Mesothelial cell of epicardium (in vitro differentiated cells): ENCODE measurements at regions not wholly inside any gene's neighbourhood (a gene's known extent, or its start where the extent isn't known, plus 50 kb on each side); places are given as distances from the start of the nearest gene placed in this dataset.
"Not testable (repeated sequence)": the region's sequence is repeated elsewhere in the genome, so short reads cannot be mapped to it uniquely, and the experiment has no call there.

ENCODE experiments used
- DNase-seq, 2 experiments: peaks; one replicate each; pipeline ENCODE4 v3.0.0; 2021; ENCODE audit warnings: low spot score in 2 of 2; ENCODE audit not compliant: unreplicated experiment in 2 of 2
- H3K27ac Mint-ChIP-seq: 2 replicates; pipeline ENCODE4 v1.8.0; 2021; ENCODE audit warnings: mixed read lengths
- H3K27me3 Mint-ChIP-seq: 2 replicates; pipeline ENCODE4 v1.8.0; 2021; ENCODE audit warnings: low read depth, mixed read lengths
- H3K36me3 Mint-ChIP-seq: 2 replicates; pipeline ENCODE4 v1.8.0; 2021; ENCODE audit warnings: mixed read lengths
- H3K4me1 Mint-ChIP-seq: 2 replicates; pipeline ENCODE4 v1.8.0; 2021; ENCODE audit warnings: mixed read lengths
- H3K4me3 Mint-ChIP-seq: 2 replicates; pipeline ENCODE4 v1.8.0; 2021; ENCODE audit warnings: mild to moderate bottlenecking, moderate library complexity, mixed read lengths
- H3K9me3 Mint-ChIP-seq: 2 replicates; pipeline ENCODE4 v1.8.0; 2021; ENCODE audit warnings: mixed read lengths
- TF ChIP-seq, protein P1 (sequence below): fragments of 200-600 bp; sonication (generic); IDR thresholded peaks from one replicate; pipeline ENCODE4 v1.5.0; 2021; ENCODE audit warnings: antibody characterized with exemption; ENCODE audit not compliant: unreplicated experiment

DNA sequence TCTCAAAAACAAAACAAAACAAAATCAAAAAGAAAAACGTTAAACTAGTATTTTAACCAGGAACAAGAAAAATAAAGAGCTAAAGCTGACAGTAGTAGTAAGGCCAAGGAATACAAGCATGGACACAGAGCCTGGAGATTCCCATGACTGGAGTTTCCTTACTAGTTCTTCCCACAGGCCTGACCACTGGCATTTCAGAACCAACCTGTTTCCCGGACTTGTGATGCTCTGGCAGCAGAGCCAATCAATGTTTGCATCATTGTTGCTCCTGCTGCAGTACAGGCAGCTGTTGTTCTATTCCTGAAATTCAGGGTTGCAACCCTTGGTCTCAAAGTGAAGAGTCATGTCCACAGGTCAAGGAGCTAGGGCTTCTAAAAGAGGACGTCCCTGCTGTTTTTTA lies 111.3 kb upstream of the WARS2 start:
- no peak for DNase-seq
- no peak overlapping the region for H3K27ac Mint-ChIP-seq
- no peaks in the 10 kb centered on the region for H3K27me3 Mint-ChIP-seq
- no peaks in the 10 kb centered on the region for H3K36me3 Mint-ChIP-seq
- no peak overlapping the region for H3K4me3 Mint-ChIP-seq
- H3K9me3 Mint-ChIP-seq: peaks cover 3% of the 10 kb centered on the region
- TF ChIP-seq, protein P1, sequence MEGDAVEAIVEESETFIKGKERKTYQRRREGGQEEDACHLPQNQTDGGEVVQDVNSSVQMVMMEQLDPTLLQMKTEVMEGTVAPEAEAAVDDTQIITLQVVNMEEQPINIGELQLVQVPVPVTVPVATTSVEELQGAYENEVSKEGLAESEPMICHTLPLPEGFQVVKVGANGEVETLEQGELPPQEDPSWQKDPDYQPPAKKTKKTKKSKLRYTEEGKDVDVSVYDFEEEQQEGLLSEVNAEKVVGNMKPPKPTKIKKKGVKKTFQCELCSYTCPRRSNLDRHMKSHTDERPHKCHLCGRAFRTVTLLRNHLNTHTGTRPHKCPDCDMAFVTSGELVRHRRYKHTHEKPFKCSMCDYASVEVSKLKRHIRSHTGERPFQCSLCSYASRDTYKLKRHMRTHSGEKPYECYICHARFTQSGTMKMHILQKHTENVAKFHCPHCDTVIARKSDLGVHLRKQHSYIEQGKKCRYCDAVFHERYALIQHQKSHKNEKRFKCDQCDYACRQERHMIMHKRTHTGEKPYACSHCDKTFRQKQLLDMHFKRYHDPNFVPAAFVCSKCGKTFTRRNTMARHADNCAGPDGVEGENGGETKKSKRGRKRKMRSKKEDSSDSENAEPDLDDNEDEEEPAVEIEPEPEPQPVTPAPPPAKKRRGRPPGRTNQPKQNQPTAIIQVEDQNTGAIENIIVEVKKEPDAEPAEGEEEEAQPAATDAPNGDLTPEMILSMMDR: no peak
- H3K4me1 Mint-ChIP-seq: no peaks in the 10 kb centered on the region

- Mint-ChIP-seq H3K4me1 (no peaks in the 10 kb centered on the region), H3K27me3 (no peaks in the 10 kb centered on the region), H3K4me3 (no peak overlapping the region), H3K27ac (no peak overlapping the region), H3K9me3 (peaks cover 7% of the 10 kb centered on the region), H3K36me3 (peaks cover 2% of the 10 kb centered on the region)
- TF ChIP-seq, protein P1: no peak
- no peak for DNase-seq
These were observed 112.9 kb upstream of the WARS2 start for GRCh38 chr1:119253366-119253765.

GRCh38 chr1:119254067-119254720 lies 113.7 kb upstream of the WARS2 start:
- Mint-ChIP-seq H3K27me3 (no peaks in the 10 kb centered on the region), H3K9me3 (peaks cover 11% of the 10 kb centered on the region), H3K36me3 (peaks cover 2% of the 10 kb centered on the region), H3K4me1 (no peaks in the 10 kb centered on the region), H3K4me3 (no peak overlapping the region), H3K27ac (no peak overlapping the region)
- no peak for DNase-seq
- TF ChIP-seq, protein P1: no peak

GRCh38 chr1:119256089-119256488 lies 112.5 kb upstream of the HAO2 start:
- not testable (repeated sequence) for H3K27me3 Mint-ChIP-seq, DNase-seq, H3K36me3 Mint-ChIP-seq, H3K4me1 Mint-ChIP-seq, H3K27ac Mint-ChIP-seq, H3K4me3 Mint-ChIP-seq
- H3K9me3 Mint-ChIP-seq: peaks cover 10% of the 10 kb centered on the region

DNA sequence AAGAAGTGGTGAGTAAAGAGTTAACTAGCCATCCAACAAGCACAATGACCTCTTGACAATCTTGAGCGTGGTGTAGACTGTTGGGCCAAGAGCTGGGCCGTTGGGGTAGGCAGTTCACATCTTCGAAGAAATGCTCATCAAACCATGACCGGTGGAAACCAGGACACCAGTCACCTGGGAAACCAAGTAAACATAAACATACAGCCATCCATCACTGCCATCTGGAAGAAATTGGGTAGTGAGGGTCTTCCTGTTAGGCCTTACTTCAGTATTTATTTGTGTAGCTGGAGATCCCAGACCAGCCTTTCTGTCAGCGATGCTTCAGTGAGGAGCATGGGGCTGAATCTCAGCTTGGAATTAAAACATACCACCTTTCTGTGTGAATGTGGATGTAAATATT lies 108.1 kb upstream of the HAO2 start:
- Mint-ChIP-seq H3K27me3 (no peaks in the 10 kb centered on the region), H3K4me1 (no peaks in the 10 kb centered on the region), H3K4me3 (no peak overlapping the region), H3K36me3 (peaks cover 2% of the 10 kb centered on the region), H3K9me3 (peaks cover 10% of the 10 kb centered on the region), H3K27ac (no peak overlapping the region)
- TF ChIP-seq, protein P1: no peak
- DNase-seq: no peak

DNA sequence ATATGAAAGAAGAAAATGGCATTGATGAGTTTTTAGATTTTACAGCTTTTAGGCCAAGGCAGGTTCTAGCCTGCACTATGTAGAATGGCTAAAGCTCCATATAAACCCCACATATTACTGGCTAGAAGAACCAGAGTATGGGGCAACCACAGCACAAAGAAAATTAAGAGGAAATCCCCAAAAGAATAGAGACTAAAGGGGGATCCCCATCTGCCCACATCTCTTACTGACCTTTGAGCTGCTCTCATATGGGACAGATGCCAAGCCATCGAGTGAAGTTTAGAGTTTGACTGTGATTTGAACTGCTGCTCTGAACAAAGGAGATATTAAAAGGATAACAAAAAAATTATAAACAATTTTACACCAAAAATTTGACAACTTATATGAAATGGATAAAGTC lies 102.2 kb upstream of the HAO2 start:
- TF ChIP-seq, protein P1: no peak
- peaks cover 5% of the 10 kb centered on the region for H3K4me1 Mint-ChIP-seq
- H3K9me3 Mint-ChIP-seq: peaks cover 9% of the 10 kb centered on the region
- H3K4me3 Mint-ChIP-seq: no peak overlapping the region
- H3K27ac Mint-ChIP-seq: no peak overlapping the region
- no peaks in the 10 kb centered on the region for H3K27me3 Mint-ChIP-seq
- no peaks in the 10 kb centered on the region for H3K36me3 Mint-ChIP-seq
- no peak for DNase-seq
